Tongue (tissue), 1 donor: ENCODE measurements at regions not wholly inside any gene's neighbourhood (a gene's known extent, or its start where the extent isn't known, plus 50 kb on each side); places are given as distances from the start of the nearest gene placed in this dataset.

Experiments
- DNase-seq: peaks from one replicate; pipeline ENCODE4 v3.0.0-alpha.2; 2015

DNA sequence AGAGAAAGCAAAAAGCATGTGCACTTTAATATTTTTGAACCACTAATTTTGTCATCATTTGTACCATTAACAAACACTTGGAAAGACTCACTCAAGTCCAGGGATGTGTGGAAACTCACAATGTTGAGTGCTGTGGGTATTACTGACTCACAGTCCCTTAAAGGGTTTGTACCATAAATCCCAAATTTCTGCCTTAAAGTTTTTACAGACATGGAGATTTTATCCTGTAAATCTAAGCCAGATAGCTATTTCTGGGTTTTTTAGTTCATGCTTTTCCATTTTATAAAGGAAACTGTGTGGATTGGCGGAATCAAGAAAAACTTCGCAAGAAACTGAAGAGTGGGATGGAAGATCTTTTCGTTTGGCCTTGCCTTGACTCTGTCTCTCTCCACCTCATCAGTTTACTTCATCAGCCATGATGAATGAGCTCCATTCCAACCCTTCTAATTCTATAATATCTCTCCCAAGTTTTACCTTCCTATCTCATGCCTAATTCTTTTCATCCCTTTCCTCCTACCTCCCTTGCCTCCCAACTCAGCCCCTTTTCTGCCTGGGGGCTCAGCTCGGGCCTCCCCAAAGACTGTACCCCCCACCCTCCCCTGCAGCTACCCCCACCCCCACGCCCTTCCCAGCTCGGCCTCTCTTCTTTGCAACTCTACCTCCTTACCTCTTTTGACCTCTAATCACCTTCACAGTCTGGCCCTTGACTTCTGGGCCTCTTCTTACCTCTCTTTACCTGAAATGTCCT is 218.5 kb upstream of the MKLN1 start:
- DNase-seq: peak; percentile 5

- DNase-seq: peak; percentile 75
Observed at GRCh38 chr7:131109759-131110296, 217.8 kb upstream of the MKLN1 start.

DNA sequence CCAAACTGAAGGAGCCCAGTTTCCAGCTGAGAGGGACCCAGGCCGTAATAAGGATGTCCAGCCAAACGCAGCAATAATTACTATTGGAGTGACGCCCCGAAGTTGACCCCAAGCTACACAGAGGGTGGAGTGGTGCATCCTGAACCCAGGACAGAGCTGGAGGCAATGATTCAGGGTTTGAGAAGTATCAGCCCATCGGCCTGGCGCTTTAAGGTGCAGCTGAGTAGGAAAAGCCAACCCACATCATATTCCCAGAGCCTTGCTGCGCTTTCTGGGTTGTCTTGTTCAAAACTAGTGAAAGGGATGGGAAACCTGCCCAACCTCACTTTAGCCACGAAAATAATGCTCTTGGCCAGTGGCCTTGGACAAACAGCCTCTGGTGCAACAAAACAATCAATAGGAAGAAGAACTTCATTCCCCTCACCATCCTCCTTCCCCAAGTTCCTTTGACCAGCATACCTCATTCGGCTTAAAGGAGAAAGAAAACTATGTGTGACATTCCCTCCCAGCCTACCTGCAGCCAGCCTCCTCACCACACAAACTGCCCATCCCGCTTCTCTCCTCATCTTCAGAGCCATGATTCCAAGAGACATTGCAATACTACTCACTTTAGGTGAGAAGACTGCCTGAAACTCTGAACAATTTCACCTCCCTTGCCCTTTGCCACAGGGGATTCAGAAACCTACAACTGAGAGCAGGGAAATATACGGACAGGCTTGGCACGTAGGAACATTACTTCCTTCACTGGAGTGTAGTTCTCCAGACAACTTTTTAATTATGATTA is 217.2 kb upstream of the MKLN1 start:
- no peak for DNase-seq

DNA sequence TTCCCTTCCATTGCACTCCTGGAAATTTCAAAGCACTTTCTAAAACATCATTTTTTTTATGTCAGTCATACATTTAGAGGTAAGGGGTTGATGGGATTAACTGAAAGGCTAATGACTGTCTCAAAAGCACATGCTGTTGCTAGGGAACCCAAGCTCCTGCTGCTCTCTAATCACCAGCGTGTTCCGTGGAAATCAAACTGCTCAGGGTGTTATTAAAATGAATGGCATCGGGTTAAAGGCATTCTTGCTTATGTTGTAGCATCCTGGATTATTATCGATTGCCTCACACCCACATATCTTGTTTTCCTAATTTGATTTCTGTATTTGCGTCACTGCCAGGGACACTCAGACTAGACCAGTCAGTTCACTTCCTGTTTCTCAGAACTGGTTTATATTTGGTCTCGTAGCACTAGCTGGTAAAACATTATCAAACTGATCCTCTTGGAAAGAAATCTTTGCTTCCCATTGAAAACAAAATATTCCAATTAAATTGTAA is 216.5 kb upstream of the MKLN1 start:
- peak; percentile 4 for DNase-seq

DNA sequence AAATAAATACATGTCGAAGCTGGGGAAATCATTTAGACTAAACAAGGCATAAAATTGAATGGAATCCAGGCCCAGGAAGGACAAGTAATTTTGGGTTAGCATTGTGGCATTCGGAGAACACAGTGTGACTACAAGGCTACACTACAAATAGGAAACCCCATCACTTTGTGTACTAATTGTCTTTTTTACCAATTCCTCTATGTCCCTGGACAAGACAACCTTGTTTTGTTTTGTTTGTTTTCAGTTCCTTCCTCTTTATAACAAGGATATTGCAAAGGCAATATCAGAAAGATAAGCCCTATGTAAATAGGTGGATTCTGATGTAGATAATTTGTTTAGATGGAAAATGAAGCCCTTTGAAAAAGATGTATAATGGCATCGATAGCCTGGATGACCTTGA is 215.9 kb upstream of the MKLN1 start:
- no peak for DNase-seq

DNA sequence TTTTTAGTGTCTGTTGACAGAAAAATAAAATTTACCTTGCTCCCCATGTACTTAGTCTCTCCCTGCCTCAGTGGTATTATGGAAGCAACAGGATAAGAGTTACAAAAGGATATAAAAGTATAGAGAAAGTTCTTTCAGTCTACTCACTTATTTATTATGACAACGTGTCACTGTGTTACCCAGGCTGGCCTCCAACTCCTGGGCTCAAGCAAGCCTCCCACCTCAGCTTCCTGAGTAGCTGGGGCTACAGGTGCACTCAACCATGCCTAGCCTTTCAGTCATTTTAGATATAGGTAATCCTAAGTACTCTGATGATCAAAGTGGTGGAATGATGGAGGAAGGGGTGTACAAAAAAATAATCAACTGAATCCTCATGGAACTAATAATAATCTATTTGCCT is 215.2 kb upstream of the MKLN1 start:
- DNase-seq: no peak

DNA sequence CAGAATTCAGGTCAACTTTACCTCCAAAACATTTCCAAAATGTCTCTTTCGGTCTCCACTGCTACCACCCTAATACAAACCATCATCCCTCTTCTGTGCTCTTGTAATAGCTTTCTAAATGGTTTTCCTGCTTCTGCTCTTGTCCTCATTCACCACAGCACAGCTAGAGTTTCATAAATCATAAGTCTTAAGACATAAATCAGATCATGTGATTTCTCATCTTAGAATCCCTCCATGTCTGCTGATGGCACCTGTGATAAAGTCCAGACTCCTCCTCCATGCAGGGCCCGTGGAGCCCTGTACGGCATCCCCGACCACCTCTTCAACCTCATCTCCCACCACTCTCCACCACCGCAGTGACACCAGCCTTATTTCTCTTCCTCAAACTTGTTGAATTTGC is 212.3 kb upstream of the MKLN1 start:
- no peak for DNase-seq

- DNase-seq: no peak
Observed at GRCh38 chr7:131117439-131117838, 210.2 kb upstream of the MKLN1 start.

- DNase-seq: no peak
Observed at GRCh38 chr7:131119381-131119780, 208.3 kb upstream of the MKLN1 start.

DNA sequence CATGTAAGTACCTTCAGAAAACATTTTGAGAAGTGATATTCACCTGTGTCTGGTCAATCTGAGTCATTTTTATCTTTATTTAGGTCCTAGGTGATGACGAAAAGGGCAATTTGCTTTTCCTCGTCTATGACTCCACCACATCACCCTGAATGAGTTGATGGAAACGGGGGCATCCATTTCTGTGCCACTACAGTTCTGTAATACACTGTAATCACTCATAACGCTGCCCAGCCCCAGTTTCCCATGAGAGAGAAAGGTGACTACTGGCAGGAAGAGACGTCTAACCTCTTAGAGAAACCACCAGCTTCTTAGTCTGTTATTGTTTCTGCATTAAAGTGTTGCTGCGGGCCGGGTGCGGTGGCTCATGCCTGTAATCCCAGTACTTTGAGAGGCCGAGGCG is 205.3 kb upstream of the MKLN1 start:
- no peak for DNase-seq

GRCh38 chr7:131124001-131124629 is 203.6 kb upstream of the MKLN1 start:
- no peak for DNase-seq

GRCh38 chr7:131124867-131125266 is 202.8 kb upstream of the MKLN1 start:
- no peak for DNase-seq

DNA sequence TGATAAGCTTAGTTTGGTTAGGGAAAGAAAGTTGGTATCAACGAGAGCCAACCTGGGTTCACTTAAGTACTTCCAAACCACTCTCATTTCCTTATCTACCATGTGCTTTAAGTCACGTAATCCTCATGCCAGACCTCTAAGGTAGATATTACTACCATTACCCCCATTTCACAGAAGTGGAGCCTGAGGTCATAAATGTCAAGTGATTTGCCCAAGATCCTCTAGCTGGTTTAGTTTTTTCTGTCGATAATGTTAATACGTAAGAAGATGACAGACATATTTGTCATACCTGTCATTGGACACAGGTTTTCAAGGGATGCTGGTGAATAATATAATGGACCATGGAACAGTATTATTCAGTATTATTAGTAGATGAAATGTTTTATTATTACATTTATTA is 197.4 kb upstream of the MKLN1 start:
- no peak for DNase-seq

DNA sequence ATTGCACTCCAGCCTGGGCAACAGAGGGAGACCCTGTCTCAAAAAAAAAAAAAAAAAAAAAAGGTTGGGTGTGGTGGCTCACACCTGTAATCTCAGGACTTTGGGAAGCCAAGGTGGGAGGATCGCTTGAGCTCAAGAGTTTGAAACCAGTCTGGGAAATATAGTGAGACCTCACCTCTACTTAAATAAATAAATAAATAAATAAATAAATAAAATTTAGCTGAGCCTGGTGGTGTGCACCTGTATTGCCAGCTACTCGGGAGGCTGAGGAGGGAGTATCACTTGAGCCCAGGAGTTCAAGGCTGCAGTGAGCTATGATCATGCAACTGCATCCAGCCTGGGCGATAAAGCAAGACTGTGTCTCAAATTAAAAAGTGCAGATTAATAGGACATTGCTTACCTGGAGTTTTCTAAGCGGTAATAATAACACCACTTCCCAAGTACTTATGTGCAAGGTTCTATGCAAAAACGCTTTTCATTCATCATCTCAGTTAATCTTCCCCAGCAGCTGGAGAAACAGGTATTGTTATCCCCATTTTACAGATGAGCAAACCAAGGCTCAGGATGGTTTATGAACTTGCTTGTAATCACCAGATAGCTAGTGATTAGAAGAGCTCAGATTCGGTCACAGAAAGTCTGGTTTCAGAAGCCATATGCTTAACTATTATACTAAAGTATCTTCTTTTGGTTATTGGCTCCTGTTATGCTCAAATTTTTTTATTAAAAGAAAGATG is 196.5 kb upstream of the MKLN1 start:
- DNase-seq: no peak

DNA sequence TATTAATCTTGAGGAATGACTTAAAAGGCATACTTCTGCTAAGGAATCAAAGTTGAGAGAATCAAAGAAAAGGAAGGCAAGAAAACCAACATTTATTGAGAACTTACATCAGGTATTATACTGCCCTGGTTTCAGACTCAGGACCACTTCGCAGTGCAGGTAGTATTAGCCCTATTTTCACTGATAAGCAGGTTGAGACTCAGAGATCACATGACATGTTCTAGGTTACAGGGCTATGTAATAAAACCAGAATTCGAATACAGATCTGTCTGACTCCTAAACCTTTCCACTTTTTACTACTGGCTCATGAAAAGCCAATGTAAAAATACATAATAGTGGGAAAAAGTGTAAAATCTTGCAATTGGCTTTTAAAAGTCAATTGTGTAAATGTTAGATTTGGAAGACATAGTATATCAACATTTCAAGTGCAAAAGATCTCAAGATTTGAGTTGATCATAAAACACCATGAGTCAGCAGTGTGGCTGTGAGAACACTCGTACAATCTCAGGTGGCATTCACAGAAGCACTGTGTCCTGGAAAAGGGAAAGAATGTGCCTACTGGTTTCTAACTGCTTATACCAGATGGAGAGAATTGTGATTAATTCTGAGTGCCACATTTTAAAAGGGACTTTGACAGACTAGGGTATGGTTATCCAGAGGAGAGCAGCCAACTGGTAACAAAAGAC is 195.8 kb upstream of the MKLN1 start:
- no peak for DNase-seq

DNA sequence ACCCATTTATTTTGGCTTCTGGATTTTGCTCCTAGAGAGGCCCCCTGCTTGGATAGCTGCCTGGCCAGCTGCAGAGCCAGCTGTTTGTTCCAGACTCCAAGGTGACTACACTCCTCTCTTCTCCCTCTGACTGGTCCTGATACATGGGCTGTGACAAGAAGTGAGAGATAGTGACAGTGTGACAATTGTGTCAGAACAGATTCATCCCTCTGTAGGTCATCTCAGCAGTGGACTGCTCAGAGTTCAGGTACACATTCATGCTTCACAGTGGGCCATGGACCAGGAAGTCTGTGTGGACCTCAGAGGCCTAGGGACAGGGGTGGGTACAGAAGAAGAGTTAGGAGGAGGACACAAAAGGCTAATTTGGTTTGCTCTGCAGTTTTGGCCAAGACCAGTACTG is 188.2 kb upstream of the MKLN1 start:
- peak; percentile 34 for DNase-seq

DNA sequence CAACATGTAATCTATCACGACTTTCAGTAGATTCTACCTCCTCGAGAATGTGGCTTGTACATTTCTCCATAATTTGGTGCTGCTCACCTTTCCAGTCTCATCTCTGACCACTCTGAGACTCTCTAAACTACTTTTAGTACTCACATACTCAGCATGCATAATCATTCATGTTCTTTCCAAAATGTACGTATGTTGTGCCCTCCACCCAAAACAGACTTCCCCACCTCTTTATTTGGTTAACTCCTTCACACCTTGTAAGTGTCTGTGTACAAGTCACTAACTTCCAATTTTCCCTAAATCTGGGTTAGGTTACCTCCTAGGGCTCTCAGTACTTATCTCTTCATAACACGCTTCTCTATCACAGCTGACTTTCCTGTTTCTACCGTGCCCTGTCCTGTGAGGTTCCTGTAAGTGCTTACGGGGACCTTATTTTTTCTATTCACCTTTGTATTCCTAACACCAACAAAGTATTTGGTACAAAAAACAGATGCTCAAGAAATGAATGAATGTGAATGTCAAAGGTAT is 186.2 kb upstream of the MKLN1 start:
- DNase-seq: no peak

DNA sequence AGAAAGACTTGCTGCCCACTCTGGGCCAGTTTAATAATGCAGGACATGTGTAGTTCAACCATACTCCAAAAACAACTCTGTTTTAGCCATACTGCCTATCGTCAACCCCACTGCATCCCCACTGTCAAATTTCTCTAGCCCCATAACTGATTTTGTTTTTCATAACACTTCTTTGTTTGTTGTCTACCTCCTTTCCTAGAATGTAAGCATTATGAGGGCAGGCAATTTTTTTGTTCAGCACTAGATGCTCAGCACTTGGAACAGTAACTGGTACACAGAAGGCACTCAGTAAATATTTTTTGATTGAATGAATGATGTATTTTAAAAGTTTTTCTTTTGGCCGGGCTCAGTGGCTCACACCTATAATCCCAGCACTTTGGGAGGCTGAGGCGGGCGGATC is 183.8 kb upstream of the MKLN1 start:
- no peak for DNase-seq

GRCh38 chr7:131145026-131145425 is 182.7 kb upstream of the MKLN1 start:
- DNase-seq: no peak

- DNase-seq: no peak
Observed at GRCh38 chr7:131145770-131146169, 181.9 kb upstream of the MKLN1 start.

- no peak for DNase-seq
Observed at GRCh38 chr7:131147604-131148003, 180.1 kb upstream of the MKLN1 start.
